ENCODE measurements at regions not wholly inside any gene's neighbourhood (a gene's known extent, or its start where the extent isn't known, plus 50 kb on each side); places are given as distances from the start of the nearest gene placed in this dataset.

DNA sequence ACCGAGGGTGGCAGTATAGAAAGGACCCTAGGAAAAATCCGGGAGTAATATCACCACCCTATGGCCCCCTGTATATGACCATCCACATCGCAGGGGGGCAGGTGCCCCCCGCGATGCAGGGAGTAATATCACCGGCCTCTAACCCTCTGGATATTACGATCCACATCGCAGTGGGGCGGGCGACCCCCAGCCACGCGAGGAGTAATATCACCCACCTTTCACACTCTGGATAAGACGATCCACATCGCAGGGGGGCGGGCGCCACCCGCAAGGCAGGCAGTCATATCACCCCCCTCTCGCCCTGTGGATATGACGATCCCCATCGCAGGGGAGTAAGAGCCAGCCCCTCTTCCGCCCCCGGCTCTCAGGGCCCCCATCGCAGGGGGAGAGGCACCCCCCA, 76.7 kb upstream of the RUBCNL start:
- TF ChIP-seq, protein P1, sequence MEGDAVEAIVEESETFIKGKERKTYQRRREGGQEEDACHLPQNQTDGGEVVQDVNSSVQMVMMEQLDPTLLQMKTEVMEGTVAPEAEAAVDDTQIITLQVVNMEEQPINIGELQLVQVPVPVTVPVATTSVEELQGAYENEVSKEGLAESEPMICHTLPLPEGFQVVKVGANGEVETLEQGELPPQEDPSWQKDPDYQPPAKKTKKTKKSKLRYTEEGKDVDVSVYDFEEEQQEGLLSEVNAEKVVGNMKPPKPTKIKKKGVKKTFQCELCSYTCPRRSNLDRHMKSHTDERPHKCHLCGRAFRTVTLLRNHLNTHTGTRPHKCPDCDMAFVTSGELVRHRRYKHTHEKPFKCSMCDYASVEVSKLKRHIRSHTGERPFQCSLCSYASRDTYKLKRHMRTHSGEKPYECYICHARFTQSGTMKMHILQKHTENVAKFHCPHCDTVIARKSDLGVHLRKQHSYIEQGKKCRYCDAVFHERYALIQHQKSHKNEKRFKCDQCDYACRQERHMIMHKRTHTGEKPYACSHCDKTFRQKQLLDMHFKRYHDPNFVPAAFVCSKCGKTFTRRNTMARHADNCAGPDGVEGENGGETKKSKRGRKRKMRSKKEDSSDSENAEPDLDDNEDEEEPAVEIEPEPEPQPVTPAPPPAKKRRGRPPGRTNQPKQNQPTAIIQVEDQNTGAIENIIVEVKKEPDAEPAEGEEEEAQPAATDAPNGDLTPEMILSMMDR (IDR thresholded peaks at IDR 0.05) = no peak
- TF ChIP-seq POLR2A (IDR thresholded peaks at IDR 0.05) = no peak
